ENCODE measurements at regions not wholly inside any gene's neighbourhood (a gene's known extent, or its start where the extent isn't known, plus 50 kb on each side); places are given as distances from the start of the nearest gene placed in this dataset.

- DNase-seq (no peak), ATAC-seq (no peak)
- H3K9me3 Mint-ChIP-seq (ENCODE audit: insufficient read depth): no peaks in the 10 kb centered on the region
- H3K27me3 Mint-ChIP-seq (ENCODE audit: low read depth): no peaks in the 10 kb centered on the region
- CTCF ChIA-PET: no interaction called here
- H3K36me3 Mint-ChIP-seq (ENCODE audit: low read depth): no peaks in the 10 kb centered on the region
- H3K27ac Mint-ChIP-seq: no peak overlapping the region
- H3K4me3 Mint-ChIP-seq: no peak overlapping the region
- POLR2A ChIA-PET: no interaction called here
- H3K4me1 Mint-ChIP-seq (ENCODE audit: low read depth): no peaks in the 10 kb centered on the region
These were observed 61.9 kb upstream of the RPS6KA2 start for GRCh38 chr6:166688901-166689300.

DNA sequence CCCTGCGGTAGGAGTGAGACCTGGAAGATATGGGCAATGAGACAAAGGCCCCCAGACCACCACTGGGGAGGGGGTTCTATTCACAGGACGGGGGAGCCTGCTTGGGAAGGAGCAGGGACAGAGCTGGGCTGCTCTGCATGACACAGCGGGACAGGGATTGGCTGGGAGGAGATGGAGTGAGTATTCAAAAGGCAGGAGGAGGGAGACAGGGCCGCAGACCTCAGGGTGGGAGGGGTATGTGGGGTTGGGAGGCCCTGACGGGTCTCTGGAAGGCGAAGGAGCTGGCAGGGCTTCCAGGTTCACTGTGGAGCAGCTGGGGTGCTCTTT lies 60.8 kb upstream of the RPS6KA2 start:
- ChIA-PET CTCF (no interaction called here), POLR2A (no interaction called here)
- Mint-ChIP-seq H3K27me3 (ENCODE audit: low read depth) (no peaks in the 10 kb centered on the region), H3K4me1 (ENCODE audit: low read depth) (no peaks in the 10 kb centered on the region), H3K36me3 (ENCODE audit: low read depth) (no peaks in the 10 kb centered on the region), H3K4me3 (no peak overlapping the region), H3K27ac (no peak overlapping the region), H3K9me3 (ENCODE audit: insufficient read depth) (no peaks in the 10 kb centered on the region)
- DNase-seq: no peak
- no peak for ATAC-seq

GRCh38 chr6:166687070-166687878 lies 60.2 kb upstream of the RPS6KA2 start:
- Mint-ChIP-seq H3K4me1 (ENCODE audit: low read depth) (no peaks in the 10 kb centered on the region), H3K27me3 (ENCODE audit: low read depth) (no peaks in the 10 kb centered on the region), H3K36me3 (ENCODE audit: low read depth) (no peaks in the 10 kb centered on the region), H3K27ac (no peak overlapping the region), H3K9me3 (ENCODE audit: insufficient read depth) (no peaks in the 10 kb centered on the region), H3K4me3 (no peak overlapping the region)
- DNase-seq (no peak), ATAC-seq (no peak)
- ChIA-PET POLR2A (no interaction called here), CTCF (no interaction called here)

- ChIA-PET CTCF (no interaction called here), POLR2A (no interaction called here)
- Mint-ChIP-seq H3K27ac (no peak overlapping the region), H3K36me3 (ENCODE audit: low read depth) (no peaks in the 10 kb centered on the region), H3K4me3 (no peak overlapping the region), H3K27me3 (ENCODE audit: low read depth) (no peaks in the 10 kb centered on the region), H3K9me3 (ENCODE audit: insufficient read depth) (no peaks in the 10 kb centered on the region), H3K4me1 (ENCODE audit: low read depth) (no peaks in the 10 kb centered on the region)
- ATAC-seq: no peak
- DNase-seq: no peak
These were observed 59.3 kb upstream of the RPS6KA2 start for GRCh38 chr6:166686317-166686716.

DNA sequence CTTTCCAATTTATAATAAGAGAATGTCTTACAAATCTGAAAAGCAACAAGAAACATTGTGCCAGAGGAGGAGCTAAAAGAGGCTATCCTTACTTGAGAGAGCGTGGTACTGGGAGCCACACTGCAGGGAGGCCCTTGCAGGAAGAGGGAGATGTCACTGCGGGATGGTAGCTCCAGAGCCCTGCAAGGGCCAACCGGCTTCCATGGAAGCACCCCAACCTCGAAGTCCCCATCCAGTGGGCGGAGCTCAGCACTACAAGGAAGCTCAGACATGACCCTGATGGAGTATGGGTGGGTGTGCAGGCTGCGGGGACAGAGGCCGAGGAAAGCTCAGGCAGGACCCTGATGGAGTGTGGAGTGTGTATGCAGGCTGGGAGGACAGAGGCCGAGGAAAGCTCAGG lies 57.8 kb upstream of the RPS6KA2 start:
- no peaks in the 10 kb centered on the region for H3K36me3 Mint-ChIP-seq (ENCODE audit: low read depth)
- POLR2A ChIA-PET: no interaction called here
- no peaks in the 10 kb centered on the region for H3K9me3 Mint-ChIP-seq (ENCODE audit: insufficient read depth)
- H3K4me3 Mint-ChIP-seq: no peak overlapping the region
- H3K27me3 Mint-ChIP-seq (ENCODE audit: low read depth): no peaks in the 10 kb centered on the region
- CTCF ChIA-PET: no interaction called here
- ATAC-seq (no peak), DNase-seq (no peak)
- no peak overlapping the region for H3K27ac Mint-ChIP-seq
- no peaks in the 10 kb centered on the region for H3K4me1 Mint-ChIP-seq (ENCODE audit: low read depth)

- no peaks in the 10 kb centered on the region for H3K36me3 Mint-ChIP-seq (ENCODE audit: low read depth)
- DNase-seq (no peak), ATAC-seq (no peak)
- H3K4me1 Mint-ChIP-seq (ENCODE audit: low read depth): no peaks in the 10 kb centered on the region
- H3K4me3 Mint-ChIP-seq: no peak overlapping the region
- CTCF ChIA-PET: no interaction called here
- no peaks in the 10 kb centered on the region for H3K9me3 Mint-ChIP-seq (ENCODE audit: insufficient read depth)
- POLR2A ChIA-PET: no interaction called here
- H3K27me3 Mint-ChIP-seq (ENCODE audit: low read depth): no peaks in the 10 kb centered on the region
- H3K27ac Mint-ChIP-seq: no peak overlapping the region
These were observed 57.1 kb upstream of the RPS6KA2 start for GRCh38 chr6:166684170-166684569.

DNA sequence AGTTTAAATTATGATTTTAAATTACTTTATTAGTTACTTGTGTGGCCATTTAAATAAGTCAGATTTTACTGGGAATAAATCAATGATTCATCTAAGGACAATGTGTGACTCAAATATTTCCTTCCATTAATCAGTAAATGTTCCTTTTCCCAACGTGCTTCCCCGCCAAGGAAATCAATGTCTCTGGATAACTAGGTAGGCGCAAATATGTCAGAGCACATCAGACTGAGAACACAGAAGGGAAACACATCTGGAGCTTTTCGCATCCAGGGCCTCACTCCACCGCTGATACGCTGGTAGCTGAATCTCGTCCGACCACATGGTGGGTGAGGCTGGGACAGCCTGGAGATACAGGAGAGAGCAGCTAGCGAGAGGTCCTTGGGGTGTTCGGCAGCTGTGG lies 56.4 kb upstream of the RPS6KA2 start:
- H3K27me3 Mint-ChIP-seq (ENCODE audit: low read depth): no peaks in the 10 kb centered on the region
- H3K36me3 Mint-ChIP-seq (ENCODE audit: low read depth): no peaks in the 10 kb centered on the region
- ATAC-seq (no peak), DNase-seq (no peak)
- H3K27ac Mint-ChIP-seq: no peak overlapping the region
- H3K4me1 Mint-ChIP-seq (ENCODE audit: low read depth): no peaks in the 10 kb centered on the region
- POLR2A ChIA-PET: no interaction called here
- H3K4me3 Mint-ChIP-seq: no peak overlapping the region
- CTCF ChIA-PET: no interaction called here
- no peaks in the 10 kb centered on the region for H3K9me3 Mint-ChIP-seq (ENCODE audit: insufficient read depth)

- H3K4me1 Mint-ChIP-seq (ENCODE audit: low read depth): no peaks in the 10 kb centered on the region
These were observed 52.5 kb upstream of the RPS6KA2 start for GRCh38 chr6:166679566-166679965.

DNA sequence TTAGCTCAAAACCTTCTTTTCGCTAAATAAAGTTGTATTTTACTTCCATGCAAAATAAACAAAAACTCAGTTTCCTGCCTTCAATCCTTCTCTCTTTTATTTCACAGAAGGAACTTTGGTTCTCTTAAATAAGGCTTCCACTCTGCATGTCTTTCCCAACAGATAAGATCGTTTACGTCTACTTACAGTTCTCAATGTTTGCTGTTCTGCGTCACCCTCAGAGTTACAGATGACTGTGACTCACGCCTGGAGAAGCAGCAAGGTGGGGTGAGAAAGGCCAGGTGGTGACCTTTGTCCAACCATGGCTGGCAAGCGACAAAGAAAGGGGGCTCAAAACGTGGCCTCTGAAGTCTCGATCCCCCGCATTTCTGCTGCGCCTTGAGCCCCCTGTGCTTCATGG lies 51.4 kb upstream of the RPS6KA2 start:
- H3K4me3 Mint-ChIP-seq: no peak overlapping the region
- H3K4me1 Mint-ChIP-seq (ENCODE audit: low read depth): no peaks in the 10 kb centered on the region
- POLR2A ChIA-PET: no interaction called here
- H3K27ac Mint-ChIP-seq: no peak overlapping the region
- no peak for DNase-seq
- H3K9me3 Mint-ChIP-seq (ENCODE audit: insufficient read depth): no peaks in the 10 kb centered on the region
- CTCF ChIA-PET: no interaction called here
- H3K27me3 Mint-ChIP-seq (ENCODE audit: low read depth): no peaks in the 10 kb centered on the region
- H3K36me3 Mint-ChIP-seq (ENCODE audit: low read depth): no peaks in the 10 kb centered on the region
- no peak for ATAC-seq

More at GRCh38 chr6:166679566-166679965, 52.5 kb upstream of the RPS6KA2 start:
- no peak overlapping the region for H3K27ac Mint-ChIP-seq
- H3K4me3 Mint-ChIP-seq: no peak overlapping the region
- DNase-seq (no peak), ATAC-seq (no peak)
- H3K9me3 Mint-ChIP-seq (ENCODE audit: insufficient read depth): no peaks in the 10 kb centered on the region
- ChIA-PET CTCF (no interaction called here), POLR2A (interaction anchor here (0.5 kb wide), 1 partner anchor 44 kb away, joined by 4 read pairs; no protein-coding TSS in a partner anchor)
- no peaks in the 10 kb centered on the region for H3K27me3 Mint-ChIP-seq (ENCODE audit: low read depth)
- no peaks in the 10 kb centered on the region for H3K36me3 Mint-ChIP-seq (ENCODE audit: low read depth)

GRCh38 chr6:166677941-166678340 lies 50.9 kb upstream of the RPS6KA2 start:
- no peaks in the 10 kb centered on the region for H3K9me3 Mint-ChIP-seq (ENCODE audit: insufficient read depth)
- H3K27ac Mint-ChIP-seq: no peak overlapping the region
- H3K27me3 Mint-ChIP-seq (ENCODE audit: low read depth): no peaks in the 10 kb centered on the region
- ChIA-PET POLR2A (no interaction called here), CTCF (no interaction called here)
- H3K4me1 Mint-ChIP-seq (ENCODE audit: low read depth): no peaks in the 10 kb centered on the region
- no peaks in the 10 kb centered on the region for H3K36me3 Mint-ChIP-seq (ENCODE audit: low read depth)
- H3K4me3 Mint-ChIP-seq: no peak overlapping the region
- no peak for DNase-seq
- no peak for ATAC-seq

All from activated CD8-positive, alpha-beta T cell treated with anti-CD3 and anti-CD28 coated beads, Interleukin-2, amount 10 ng/mL, durations not matched to agents 7 days and 5 days (primary cell).